ACC112 (cell line): ENCODE measurements at regions not wholly inside any gene's neighbourhood (a gene's known extent, or its start where the extent isn't known, plus 50 kb on each side); places are given as distances from the start of the nearest gene placed in this dataset.
"Not testable (repeated sequence)": the region's sequence is repeated elsewhere in the genome, so short reads cannot be mapped to it uniquely, and the experiment has no call there.

ENCODE experiments used
- H2AFZ ChIP-seq: fragments of 200-600 bp; sonication (generic); one replicate; pipeline ENCODE4 v1.6.0; 2017; ENCODE audit warnings: antibody characterized with exemption, low read length; ENCODE audit not compliant: unreplicated experiment
- H3K27ac ChIP-seq: fragments of 200-600 bp; sonication (generic); 2 replicates; pipeline ENCODE4 v1.5.1; 2014; ENCODE audit warnings: low read depth, mild to moderate bottlenecking, antibody characterized with exemption, low read length, moderate library complexity
- H3K27me3 ChIP-seq: fragments of 200-600 bp; sonication (generic); 2 replicates; pipeline ENCODE4 v1.6.1; 2014; ENCODE audit warnings: mild to moderate bottlenecking, antibody characterized with exemption, low read length, moderate library complexity, mixed read lengths; ENCODE audit not compliant: insufficient read depth
- H3K36me3 ChIP-seq: fragments of 200-600 bp; sonication (generic); 2 replicates; pipeline ENCODE4 v1.6.1; 2016; ENCODE audit warnings: mild to moderate bottlenecking, antibody characterized with exemption, low read length, moderate library complexity, mixed read lengths; ENCODE audit not compliant: insufficient read depth
- H3K4me1 ChIP-seq: fragments of 200-600 bp; sonication (generic); one replicate; pipeline ENCODE4 v1.6.1; 2016; ENCODE audit warnings: low read length, mixed read lengths; ENCODE audit not compliant: insufficient read depth, unreplicated experiment, control insufficient read depth
- H3K4me3 ChIP-seq: fragments of 200-600 bp; sonication (generic); 2 replicates; pipeline ENCODE4 v1.5.1; 2014; ENCODE audit warnings: mild to moderate bottlenecking, low read depth, low read length
- H3K79me2 ChIP-seq: fragments of 200-600 bp; sonication (generic); one replicate; pipeline ENCODE4 v1.6.0; 2016; ENCODE audit warnings: low read length; ENCODE audit not compliant: control insufficient read depth, unreplicated experiment, insufficient read depth

- Histone ChIP-seq H3K27ac (no peak overlapping the region), H2AFZ (no peak overlapping the region), H3K4me1 (no peaks in the 10 kb centered on the region), H3K27me3 (no peaks in the 10 kb centered on the region), H3K4me3 (no peak overlapping the region), H3K79me2 (no peaks in the 10 kb centered on the region), H3K36me3 (no peaks in the 10 kb centered on the region)
Observed at GRCh38 chr18:39326772-39327171, 1761.2 kb upstream of the CELF4 start.

- Histone ChIP-seq H3K27ac (no peak overlapping the region), H3K79me2 (no peaks in the 10 kb centered on the region), H2AFZ (no peak overlapping the region), H3K4me3 (no peak overlapping the region), H3K4me1 (no peaks in the 10 kb centered on the region), H3K36me3 (no peaks in the 10 kb centered on the region), H3K27me3 (no peaks in the 10 kb centered on the region)
Observed at GRCh38 chr18:39325973-39326372, 1760.4 kb upstream of the CELF4 start.

- H2AFZ ChIP-seq = no peak overlapping the region
- H3K79me2 ChIP-seq = no peaks in the 10 kb centered on the region
- no peaks in the 10 kb centered on the region for H3K27me3 ChIP-seq
- no peak overlapping the region for H3K27ac ChIP-seq
- no peaks in the 10 kb centered on the region for H3K36me3 ChIP-seq
- no peak overlapping the region for H3K4me3 ChIP-seq
- no peaks in the 10 kb centered on the region for H3K4me1 ChIP-seq
Observed at GRCh38 chr18:39319141-39319540, 1753.5 kb upstream of the CELF4 start.

- no peaks in the 10 kb centered on the region for H3K27me3 ChIP-seq
- no peak overlapping the region for H2AFZ ChIP-seq
- no peaks in the 10 kb centered on the region for H3K4me1 ChIP-seq
- H3K4me3 ChIP-seq = no peak overlapping the region
- no peak overlapping the region for H3K27ac ChIP-seq
- no peaks in the 10 kb centered on the region for H3K36me3 ChIP-seq
- H3K79me2 ChIP-seq = no peaks in the 10 kb centered on the region
Observed at GRCh38 chr18:39318462-39318861, 1752.9 kb upstream of the CELF4 start.

GRCh38 chr18:39318008-39318407, 1752.4 kb upstream of the CELF4 start:
- H3K4me1 ChIP-seq = no peaks in the 10 kb centered on the region
- H3K4me3 ChIP-seq = no peak overlapping the region
- no peak overlapping the region for H3K27ac ChIP-seq
- H3K79me2 ChIP-seq = no peaks in the 10 kb centered on the region
- H2AFZ ChIP-seq = no peak overlapping the region
- H3K27me3 ChIP-seq = no peaks in the 10 kb centered on the region
- H3K36me3 ChIP-seq = no peaks in the 10 kb centered on the region

GRCh38 chr18:39314595-39314994, 1749.0 kb upstream of the CELF4 start:
- Histone ChIP-seq H2AFZ (no peak overlapping the region), H3K79me2 (no peaks in the 10 kb centered on the region), H3K27ac (no peak overlapping the region), H3K4me3 (no peak overlapping the region), H3K4me1 (no peaks in the 10 kb centered on the region), H3K27me3 (no peaks in the 10 kb centered on the region), H3K36me3 (no peaks in the 10 kb centered on the region)

- no peaks in the 10 kb centered on the region for H3K36me3 ChIP-seq
- no peak overlapping the region for H3K4me3 ChIP-seq
- H3K27ac ChIP-seq = no peak overlapping the region
- H3K4me1 ChIP-seq = no peaks in the 10 kb centered on the region
- no peaks in the 10 kb centered on the region for H3K27me3 ChIP-seq
- H3K79me2 ChIP-seq = no peaks in the 10 kb centered on the region
- H2AFZ ChIP-seq = no peak overlapping the region
Observed at GRCh38 chr18:39313992-39314391, 1748.4 kb upstream of the CELF4 start.

GRCh38 chr18:39311111-39311712, 1745.6 kb upstream of the CELF4 start:
- Histone ChIP-seq H3K36me3 (no peaks in the 10 kb centered on the region), H2AFZ (no peak overlapping the region), H3K4me3 (no peak overlapping the region), H3K4me1 (no peaks in the 10 kb centered on the region), H3K27ac (no peak overlapping the region), H3K27me3 (no peaks in the 10 kb centered on the region), H3K79me2 (no peaks in the 10 kb centered on the region)

- H3K27ac ChIP-seq, H3K27me3 ChIP-seq, H3K79me2 ChIP-seq, H3K4me3 ChIP-seq, H3K36me3 ChIP-seq, H3K4me1 ChIP-seq, H2AFZ ChIP-seq: not testable (repeated sequence)
Observed at GRCh38 chr18:39308931-39309521, 1743.4 kb upstream of the CELF4 start.

GRCh38 chr18:39305766-39306165, 1740.2 kb upstream of the CELF4 start:
- Histone ChIP-seq H3K27me3 (no peaks in the 10 kb centered on the region), H3K79me2 (no peaks in the 10 kb centered on the region), H3K4me1 (no peaks in the 10 kb centered on the region), H2AFZ (no peak overlapping the region), H3K27ac (no peak overlapping the region), H3K4me3 (no peak overlapping the region), H3K36me3 (no peaks in the 10 kb centered on the region)

GRCh38 chr18:39302481-39302880, 1736.9 kb upstream of the CELF4 start:
- Histone ChIP-seq H3K36me3 (no peaks in the 10 kb centered on the region), H3K4me3 (no peak overlapping the region), H3K27ac (no peak overlapping the region), H3K79me2 (no peaks in the 10 kb centered on the region), H3K4me1 (no peaks in the 10 kb centered on the region), H2AFZ (no peak overlapping the region), H3K27me3 (no peaks in the 10 kb centered on the region)
